ENCODE measurements at regions not wholly inside any gene's neighbourhood (a gene's known extent, or its start where the extent isn't known, plus 50 kb on each side); places are given as distances from the start of the nearest gene placed in this dataset.

DNA sequence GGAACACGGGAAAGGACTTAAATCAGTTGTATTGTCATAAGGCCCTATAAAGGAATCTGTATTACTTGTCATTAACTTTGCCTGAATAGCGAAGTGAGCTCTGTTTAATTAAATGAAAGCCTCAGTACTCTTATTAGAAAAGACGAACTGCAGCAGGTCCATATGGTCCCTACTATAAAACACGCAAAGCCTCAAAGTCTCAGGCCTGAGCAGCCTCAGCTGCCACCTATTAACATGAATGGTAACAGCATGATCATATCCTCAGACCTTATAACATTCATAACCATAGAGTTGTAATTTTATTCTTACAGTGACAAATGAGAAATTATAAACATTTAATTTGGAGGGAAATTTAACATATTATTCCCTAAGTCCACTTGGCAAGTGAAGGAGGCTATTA lies 1113.7 kb upstream of the WWC1 start:
- no peak for TF ChIP-seq GATA1 (IDR thresholded peaks at IDR 0.05; ENCODE audit: low read depth, low read length)
- no peak for TF ChIP-seq POLR2A (IDR thresholded peaks at IDR 0.05; ENCODE audit: low read length)
- no peak for DNase-seq

- no peak for DNase-seq
- TF ChIP-seq GATA1 (IDR thresholded peaks at IDR 0.05; ENCODE audit: low read depth, low read length) (no peak), POLR2A (IDR thresholded peaks at IDR 0.05; ENCODE audit: low read length) (no peak)
These were observed 1110.5 kb upstream of the WWC1 start for GRCh38 chr5:167180906-167181305.

DNA sequence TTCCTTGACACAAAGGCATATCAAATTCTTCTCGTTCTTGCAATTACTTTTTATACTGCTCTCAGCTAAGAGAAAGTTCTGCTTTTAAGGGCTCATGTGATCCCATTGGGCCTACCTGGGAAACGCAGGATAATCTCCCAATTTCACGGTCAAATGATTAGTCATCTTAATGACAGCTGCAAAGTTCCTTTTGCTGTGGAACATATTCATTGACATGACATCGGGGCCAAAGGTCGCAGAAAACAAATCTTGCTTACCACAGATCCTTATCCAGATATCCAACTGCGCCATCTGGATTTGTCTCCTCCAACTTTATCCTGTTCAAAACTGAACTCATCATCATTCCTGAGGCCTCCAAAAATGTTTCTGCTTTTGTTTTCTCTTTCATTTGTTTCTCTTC lies 1085.6 kb upstream of the WWC1 start:
- TF ChIP-seq GATA1 (IDR thresholded peaks at IDR 0.05; ENCODE audit: low read depth, low read length) (no peak), POLR2A (IDR thresholded peaks at IDR 0.05; ENCODE audit: low read length) (no peak)
- DNase-seq: no peak

GRCh38 chr5:167207081-167207480 lies 1084.4 kb upstream of the WWC1 start:
- no peak for DNase-seq
- no peak for TF ChIP-seq GATA1 (IDR thresholded peaks at IDR 0.05; ENCODE audit: low read depth, low read length)
- no peak for TF ChIP-seq POLR2A (IDR thresholded peaks at IDR 0.05; ENCODE audit: low read length)

- no peak for DNase-seq
These were observed 1082.5 kb upstream of the WWC1 start for GRCh38 chr5:167208911-167209310.

DNA sequence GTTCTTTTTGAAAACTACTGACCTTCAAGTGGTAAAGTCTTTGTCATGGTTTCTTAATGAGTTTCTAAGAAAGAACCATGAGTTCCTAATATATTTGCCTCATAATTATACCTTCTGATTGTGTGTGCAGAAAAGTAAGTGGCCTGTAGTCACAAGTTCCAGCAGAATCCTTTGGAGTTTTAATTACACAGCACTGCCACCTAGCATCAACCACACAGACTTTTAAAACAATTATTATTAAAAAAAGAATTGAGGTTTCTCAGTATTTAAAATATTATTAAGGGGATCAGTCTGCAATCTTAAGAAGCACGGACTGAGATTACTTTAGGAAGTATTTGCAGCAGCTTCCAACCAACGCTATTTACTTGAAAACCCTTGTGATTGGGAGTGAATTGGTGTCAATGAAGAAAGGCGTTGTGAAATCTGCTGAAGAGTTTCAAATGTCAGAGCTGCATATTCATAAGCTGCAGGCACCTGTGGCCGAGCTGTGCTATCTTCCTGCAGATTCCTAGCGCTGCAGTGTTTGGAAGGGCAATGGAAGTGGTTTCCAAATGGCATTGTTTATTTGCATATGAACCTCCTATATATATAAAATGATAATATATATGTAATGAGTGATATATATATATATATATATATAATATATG lies 1074.2 kb upstream of the WWC1 start:
- TF ChIP-seq GATA1 (IDR thresholded peaks at IDR 0.05; ENCODE audit: low read depth, low read length) (no peak), POLR2A (IDR thresholded peaks at IDR 0.05; ENCODE audit: low read length) (no peak)
- DNase-seq: no peak

More at GRCh38 chr5:167208911-167209310, 1082.5 kb upstream of the WWC1 start:
- TF ChIP-seq GATA1 (IDR thresholded peaks at IDR 0.05; ENCODE audit: low read depth, low read length) (no peak), POLR2A (IDR thresholded peaks at IDR 0.05; ENCODE audit: low read length) (no peak)

DNA sequence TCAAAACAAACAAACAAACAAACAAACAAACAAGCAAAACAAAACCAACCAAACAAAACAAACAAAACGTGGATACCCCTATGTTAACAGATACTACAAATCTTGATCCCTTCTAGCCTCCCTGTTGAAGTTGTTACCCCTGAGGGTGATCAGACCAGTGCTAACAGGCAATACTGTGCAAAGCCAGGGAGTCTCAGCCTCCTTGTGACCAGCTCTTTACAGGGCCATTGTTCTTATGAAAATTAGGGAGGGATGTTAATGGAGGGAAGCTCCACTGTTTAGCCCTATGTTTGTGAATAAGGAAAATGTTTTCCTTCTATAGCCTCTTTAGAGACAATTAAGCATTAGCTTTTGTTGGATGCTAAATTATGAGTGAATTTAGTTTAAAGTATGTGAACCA lies 1072.1 kb upstream of the WWC1 start:
- DNase-seq: no peak
- TF ChIP-seq GATA1 (IDR thresholded peaks at IDR 0.05; ENCODE audit: low read depth, low read length): no peak
- no peak for TF ChIP-seq POLR2A (IDR thresholded peaks at IDR 0.05; ENCODE audit: low read length)

- DNase-seq: no peak
- TF ChIP-seq GATA1 (IDR thresholded peaks at IDR 0.05; ENCODE audit: low read depth, low read length) (no peak), POLR2A (IDR thresholded peaks at IDR 0.05; ENCODE audit: low read length) (no peak)
These were observed 1065.1 kb upstream of the WWC1 start for GRCh38 chr5:167226386-167226785.

DNA sequence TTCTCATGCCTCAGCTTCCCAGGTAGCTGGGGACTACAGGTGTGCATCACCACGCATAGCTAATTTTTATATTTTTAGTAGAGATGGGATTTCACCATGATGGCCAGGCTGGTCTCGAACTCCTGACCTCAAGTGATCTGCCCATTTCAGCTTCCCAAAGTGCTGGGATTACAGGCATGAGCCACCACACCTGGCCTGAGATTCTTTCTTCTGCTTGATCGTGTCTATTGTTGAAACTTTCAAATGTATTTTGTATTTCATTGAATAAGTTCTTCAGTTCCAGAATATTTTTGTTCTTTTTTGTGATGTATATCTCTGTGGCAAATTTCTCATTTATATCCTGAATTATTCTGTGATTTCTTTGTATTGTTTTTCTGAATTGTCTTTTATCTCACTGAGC lies 1063.3 kb upstream of the WWC1 start:
- no peak for DNase-seq
- TF ChIP-seq POLR2A (IDR thresholded peaks at IDR 0.05; ENCODE audit: low read length) (no peak), GATA1 (IDR thresholded peaks at IDR 0.05; ENCODE audit: low read depth, low read length) (no peak)

- no peak for DNase-seq
- no peak for TF ChIP-seq GATA1 (IDR thresholded peaks at IDR 0.05; ENCODE audit: low read depth, low read length)
- no peak for TF ChIP-seq POLR2A (IDR thresholded peaks at IDR 0.05; ENCODE audit: low read length)
These were observed 1061.7 kb upstream of the WWC1 start for GRCh38 chr5:167229751-167230150.

GRCh38 chr5:167230414-167230813 lies 1061.0 kb upstream of the WWC1 start:
- no peak for DNase-seq
- TF ChIP-seq POLR2A (IDR thresholded peaks at IDR 0.05; ENCODE audit: low read length): no peak
- TF ChIP-seq GATA1 (IDR thresholded peaks at IDR 0.05; ENCODE audit: low read depth, low read length): no peak

GRCh38 chr5:167232675-167233311 lies 1058.7 kb upstream of the WWC1 start:
- TF ChIP-seq GATA1 (IDR thresholded peaks at IDR 0.05; ENCODE audit: low read depth, low read length) (no peak), POLR2A (IDR thresholded peaks at IDR 0.05; ENCODE audit: low read length) (no peak)
- DNase-seq: no peak

- DNase-seq: no peak
- TF ChIP-seq GATA1 (IDR thresholded peaks at IDR 0.05; ENCODE audit: low read depth, low read length): no peak
- no peak for TF ChIP-seq POLR2A (IDR thresholded peaks at IDR 0.05; ENCODE audit: low read length)
These were observed 1057.8 kb upstream of the WWC1 start for GRCh38 chr5:167233507-167234220.

GRCh38 chr5:167241436-167242067 lies 1049.9 kb upstream of the WWC1 start:
- DNase-seq: no peak
- TF ChIP-seq GATA1 (IDR thresholded peaks at IDR 0.05; ENCODE audit: low read depth, low read length): no peak
